IPS DF 4.7 (cell line): ENCODE measurements at regions not wholly inside any gene's neighbourhood (a gene's known extent, or its start where the extent isn't known, plus 50 kb on each side); places are given as distances from the start of the nearest gene placed in this dataset.
"Not testable (repeated sequence)": the region's sequence is repeated elsewhere in the genome, so short reads cannot be mapped to it uniquely, and the experiment has no call there.

Experiments
- DNase-seq: peaks from one replicate; pipeline ENCODE4 v3.0.0-alpha.2; 2013; ENCODE audit warnings: low spot score; ENCODE audit errors: extremely low read depth

DNA sequence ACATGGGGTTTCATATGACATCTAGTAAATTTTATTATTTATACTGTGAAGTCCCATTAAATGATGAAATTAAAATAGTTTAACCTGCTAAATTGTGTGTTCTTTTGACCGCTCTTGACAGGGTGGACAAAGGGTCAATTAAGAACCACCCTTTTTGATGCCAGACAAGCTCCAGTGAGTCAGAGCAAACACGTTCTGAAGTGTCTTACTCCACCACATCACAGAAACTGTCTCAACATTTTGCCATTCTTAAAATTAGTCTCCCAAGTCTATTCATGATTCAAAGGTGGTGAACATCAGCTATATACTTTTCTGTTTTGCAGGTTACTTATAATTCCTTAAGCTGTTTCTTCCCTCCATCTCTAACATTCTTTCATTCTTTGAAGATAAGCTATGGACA, 142.1 kb downstream of the SPATA31A6 start:
- DNase-seq: not testable (repeated sequence)

DNA sequence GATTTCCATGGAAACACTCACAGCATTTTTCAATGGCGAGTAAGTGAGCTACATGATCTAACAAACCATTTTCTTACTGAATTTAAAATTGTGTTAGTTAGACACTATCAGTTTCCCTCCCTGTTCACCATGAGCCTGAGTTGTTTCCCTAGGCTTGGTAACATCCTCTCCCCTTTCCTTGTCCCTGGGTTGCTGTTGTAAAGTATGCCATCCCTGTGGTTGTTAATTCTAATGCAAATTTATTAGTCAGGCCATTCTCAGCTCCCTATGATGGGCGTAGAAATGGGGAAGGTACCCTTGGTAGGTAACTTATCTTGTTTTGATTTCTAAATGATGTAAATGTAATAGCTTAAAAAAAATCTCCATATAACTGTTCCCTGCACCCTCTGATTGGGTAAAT, 143.0 kb downstream of the SPATA31A6 start:
- DNase-seq: not testable (repeated sequence)

DNA sequence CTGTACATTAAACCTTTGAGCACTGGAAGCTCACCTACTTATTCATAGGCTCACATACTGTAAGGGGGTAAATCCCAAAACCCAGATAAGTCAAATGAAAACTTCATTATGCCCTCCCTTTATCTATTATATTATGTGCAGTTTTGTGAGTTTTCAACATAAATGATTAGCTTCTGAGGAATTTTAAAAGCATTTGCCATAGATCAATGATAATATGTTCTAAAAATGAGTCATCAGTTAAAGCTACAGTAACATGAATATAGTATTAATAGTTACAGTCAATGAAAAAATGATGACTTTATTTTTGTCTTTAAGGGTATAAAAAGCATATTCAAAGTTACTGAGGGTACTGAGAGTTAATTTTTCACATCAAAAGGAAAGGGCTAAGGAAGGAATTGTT, 151.9 kb downstream of the SPATA31A6 start:
- DNase-seq: not testable (repeated sequence)

DNA sequence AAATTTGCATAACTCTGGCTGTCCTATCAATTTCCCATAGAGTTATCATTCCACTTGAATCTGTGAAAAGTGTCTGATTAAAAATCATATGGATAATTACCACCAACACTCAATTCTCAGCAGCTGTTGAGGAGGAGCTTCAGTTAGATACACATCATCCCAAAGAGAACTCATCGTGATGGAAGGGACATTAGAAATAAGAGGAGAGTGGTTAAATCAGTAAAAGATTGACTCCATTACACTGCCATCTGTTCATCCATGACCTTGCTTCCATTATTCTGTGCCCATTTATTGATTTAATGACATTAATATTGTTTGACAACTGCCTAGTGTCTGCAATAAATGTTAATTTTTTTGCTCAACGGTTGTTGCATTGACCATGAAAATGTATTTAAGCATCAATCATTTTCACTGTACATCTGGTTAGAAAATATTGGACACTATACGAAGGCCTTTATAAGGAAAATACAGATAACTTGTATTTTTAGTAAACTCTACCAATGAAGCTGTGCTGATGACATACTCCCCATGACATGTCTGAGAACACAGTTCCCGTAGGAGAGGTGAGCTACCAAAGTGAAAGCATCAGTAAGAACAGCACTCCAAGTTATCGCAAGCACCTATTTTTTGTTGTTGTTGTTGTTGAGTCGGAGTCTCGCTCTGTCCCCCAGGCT, 152.7 kb downstream of the SPATA31A6 start:
- DNase-seq: not testable (repeated sequence)

DNA sequence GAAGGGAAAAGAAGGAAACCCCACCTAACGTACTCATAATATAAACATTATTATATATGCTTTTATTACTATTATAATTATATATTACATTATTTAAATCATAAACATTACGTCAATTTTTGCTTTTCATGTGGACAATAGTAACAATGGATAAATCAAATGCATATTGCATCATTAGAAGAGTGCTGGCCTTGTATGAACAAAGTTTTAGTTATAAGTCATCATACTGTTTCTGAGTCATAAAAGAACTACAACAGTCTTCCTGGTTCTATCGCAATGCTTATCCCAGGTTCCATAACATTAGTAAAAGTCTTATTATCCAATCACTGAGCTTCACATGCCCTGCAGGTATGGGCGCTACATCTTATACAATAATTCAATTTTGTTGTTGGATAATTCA, 154.8 kb downstream of the SPATA31A6 start:
- DNase-seq: not testable (repeated sequence)

DNA sequence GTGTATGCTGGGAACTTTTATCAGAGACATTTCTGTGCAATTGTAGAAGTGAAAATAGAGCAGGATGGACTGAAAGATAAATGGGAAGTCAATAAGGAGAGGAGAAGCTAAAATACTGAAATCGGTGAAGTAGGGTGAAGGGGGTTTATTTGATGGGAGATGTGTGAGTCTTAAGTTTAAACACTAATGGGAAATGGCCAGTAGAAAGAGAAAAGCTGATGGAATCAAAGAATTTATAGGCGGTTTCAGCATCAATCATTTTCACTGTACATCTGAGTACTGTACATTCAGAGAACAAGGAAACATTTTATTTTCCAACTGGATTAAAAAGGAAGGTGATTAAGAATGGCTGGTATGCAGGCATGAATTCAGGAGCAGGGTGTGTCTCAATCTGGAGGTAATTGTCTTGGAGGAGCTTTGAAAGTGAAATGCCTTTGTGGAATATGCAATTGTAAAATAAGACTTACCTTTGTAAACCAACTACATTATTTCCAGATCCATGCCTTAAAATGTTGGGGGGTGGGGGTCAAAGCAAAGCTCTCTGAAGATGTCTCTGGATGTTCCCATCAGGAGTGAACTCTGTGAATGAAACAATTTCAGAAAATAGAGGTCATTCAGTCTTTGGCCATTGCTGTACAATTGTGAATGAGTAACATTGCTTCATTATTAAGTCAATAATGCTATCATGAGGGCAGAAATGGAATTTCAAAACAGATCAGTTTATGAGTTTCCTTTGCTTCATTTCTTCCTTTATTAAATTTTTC, 156.4 kb downstream of the SPATA31A6 start:
- DNase-seq: not testable (repeated sequence)

DNA sequence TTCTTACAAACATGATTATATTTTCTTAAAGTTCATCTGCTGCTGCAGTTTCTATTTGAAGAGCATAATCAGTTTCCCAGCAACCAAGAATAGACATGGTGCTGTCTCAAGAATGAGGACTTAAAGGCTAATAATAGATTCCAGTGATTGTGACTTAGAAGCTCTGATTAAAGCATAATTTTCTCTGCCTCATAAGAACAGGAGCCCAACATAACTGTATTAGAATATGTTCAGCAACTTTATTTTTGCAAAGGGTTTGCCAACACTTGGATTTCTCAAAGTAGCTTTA, 156.9 kb downstream of the SPATA31A6 start:
- not testable (repeated sequence) for DNase-seq

DNA sequence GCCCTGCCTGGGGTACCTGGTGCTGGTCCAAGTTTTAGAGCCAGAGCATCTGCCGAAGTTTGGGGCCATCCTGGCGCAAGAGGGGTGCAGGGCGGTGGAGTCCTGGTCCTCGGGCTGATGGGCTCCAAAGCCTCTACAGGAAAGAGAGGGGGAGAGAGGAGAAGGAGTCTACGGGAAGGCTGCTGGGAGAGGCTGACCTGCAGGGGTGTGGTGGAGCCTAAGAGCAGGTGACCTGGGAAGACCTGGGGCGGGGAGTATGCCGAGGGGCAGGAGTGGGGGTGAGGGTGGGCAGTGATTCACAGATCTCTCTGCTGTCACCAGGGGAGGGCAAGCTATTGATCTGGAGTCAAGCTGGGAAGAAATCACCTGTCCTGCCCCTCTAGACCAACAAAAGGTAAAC, 158.4 kb downstream of the SPATA31A6 start:
- not testable (repeated sequence) for DNase-seq

DNA sequence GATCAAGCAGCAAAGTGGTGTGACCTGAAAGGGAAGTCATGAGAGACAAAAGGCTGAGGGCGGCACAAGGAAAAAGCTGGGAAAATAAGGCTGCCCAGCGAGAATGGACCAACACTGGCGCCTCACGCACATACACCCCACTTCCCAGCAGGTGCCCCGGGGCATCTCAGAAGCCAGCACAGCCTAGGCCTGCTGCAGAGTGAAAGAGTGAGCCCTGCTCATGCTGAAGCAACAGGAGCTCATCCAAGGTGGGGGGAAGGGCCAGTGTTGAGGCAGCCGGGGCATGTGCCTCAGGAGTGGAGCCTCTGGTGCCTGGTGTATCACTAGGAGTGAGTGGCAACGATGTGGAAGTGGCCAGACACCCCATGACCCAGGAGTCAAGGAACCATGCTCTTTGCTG, 158.8 kb downstream of the SPATA31A6 start:
- not testable (repeated sequence) for DNase-seq

DNA sequence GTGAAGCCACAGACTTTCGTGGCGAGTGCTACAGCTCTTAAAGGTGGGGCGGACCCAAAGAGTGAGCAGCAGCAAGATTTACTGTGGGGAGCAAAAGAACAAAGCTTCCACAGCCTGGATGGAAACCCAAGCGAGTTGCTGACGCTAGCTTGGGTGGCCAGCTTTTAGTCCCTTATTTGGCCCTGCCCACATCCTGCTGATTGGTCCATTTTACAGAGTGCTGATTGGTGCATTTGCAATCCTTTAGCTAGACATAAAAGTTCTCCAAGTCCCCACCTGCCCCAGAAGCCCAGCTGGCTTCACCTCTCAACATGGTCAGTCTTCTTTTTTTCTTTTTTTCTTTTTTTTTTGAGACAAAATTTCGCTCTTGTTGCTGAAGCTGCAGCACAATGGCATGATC, 161.0 kb downstream of the SPATA31A6 start:
- not testable (repeated sequence) for DNase-seq

DNA sequence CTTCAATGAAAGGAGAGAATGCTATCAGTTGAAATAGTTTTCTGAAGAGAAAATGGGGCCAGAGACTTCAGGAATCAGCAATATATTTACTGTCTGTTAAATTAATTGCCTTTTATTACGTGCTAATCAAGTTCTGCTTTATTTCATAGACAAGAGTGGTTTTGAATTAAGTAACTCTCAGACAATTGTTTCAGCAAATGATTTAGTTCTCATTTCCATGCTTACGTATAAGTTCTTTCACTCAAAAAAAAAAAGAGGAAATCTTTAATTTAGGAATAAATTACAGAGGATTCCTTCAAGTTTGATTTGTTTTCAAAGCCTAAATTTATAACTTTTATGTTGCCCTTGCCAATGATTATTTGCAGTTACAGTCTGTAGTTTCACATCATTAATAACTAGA, 163.5 kb downstream of the SPATA31A6 start:
- not testable (repeated sequence) for DNase-seq

DNA sequence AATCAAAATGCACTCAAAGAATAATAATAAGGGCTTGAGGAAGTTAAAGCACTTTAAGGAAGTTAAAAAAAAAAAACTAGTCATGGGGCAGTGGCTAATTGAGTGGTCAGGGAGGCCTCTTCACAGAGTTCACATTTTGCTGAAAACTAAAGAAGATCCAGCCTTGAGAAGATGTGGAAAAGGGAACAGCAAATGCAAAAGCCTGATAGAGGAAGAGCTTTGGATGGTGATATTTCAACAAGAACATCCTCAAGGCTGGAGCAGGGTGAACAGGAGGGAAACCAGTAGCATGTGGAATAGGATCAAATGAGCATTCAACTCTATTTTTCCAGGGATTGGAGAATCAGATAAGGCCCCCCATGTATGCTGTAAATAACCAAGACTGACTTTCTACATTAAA, 165.7 kb downstream of the SPATA31A6 start:
- not testable (repeated sequence) for DNase-seq

DNA sequence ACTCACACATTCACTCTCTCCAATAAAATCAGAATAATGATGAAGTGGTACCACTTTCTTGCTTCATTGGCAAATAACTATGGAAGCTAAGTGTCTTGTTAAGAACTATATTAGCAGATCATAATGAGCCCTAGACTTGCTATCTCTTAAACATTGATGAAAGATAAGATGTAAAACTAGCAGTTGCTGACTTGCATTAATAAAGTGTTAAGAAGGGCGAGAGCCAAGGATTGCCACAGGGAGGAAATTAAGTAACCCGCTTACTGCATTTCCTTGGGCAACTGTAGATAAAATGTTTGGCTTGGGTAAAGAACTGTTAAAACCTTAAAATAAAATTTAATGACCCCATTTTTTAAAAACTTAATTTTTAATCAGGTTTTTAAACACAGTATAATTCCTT, 167.0 kb downstream of the SPATA31A6 start:
- not testable (repeated sequence) for DNase-seq

DNA sequence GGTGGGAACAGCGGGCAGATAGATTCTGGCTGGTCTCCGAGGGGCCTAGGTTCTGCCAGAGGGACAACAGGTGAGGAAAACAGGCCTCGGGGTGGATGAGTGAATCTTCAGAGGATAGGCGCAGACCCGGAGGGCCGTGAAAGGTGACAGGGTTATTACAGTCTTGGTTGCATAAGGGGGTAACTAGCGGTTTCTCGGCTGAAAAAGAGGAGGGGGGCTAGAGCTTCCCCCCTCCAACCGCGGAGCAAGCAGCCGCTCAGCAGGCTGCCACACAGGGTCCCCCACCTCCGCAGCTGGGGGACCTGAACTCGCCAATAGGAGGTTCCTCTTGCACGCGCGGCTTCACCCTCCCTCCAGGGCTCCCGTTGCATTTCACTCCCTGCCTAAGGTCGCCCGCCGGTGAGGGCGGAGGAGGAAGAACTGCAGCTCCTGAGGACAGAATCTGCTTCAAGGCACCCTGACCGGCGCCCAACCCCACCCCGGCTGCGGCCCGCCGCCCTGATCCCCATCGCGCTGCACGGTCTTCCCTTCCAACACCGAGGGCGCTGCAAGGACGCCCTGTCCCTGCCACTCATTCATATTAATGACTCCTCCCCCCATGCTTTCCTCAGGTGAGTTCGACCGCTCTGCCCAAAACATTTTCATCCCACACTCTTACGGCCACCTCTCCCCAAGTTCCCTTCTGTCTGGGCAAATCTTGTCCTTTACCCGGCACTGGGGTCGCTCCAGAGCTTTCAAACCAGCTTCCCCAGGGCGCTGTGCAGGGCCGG, 174.3 kb downstream of the SPATA31A6 start:
- not testable (repeated sequence) for DNase-seq

DNA sequence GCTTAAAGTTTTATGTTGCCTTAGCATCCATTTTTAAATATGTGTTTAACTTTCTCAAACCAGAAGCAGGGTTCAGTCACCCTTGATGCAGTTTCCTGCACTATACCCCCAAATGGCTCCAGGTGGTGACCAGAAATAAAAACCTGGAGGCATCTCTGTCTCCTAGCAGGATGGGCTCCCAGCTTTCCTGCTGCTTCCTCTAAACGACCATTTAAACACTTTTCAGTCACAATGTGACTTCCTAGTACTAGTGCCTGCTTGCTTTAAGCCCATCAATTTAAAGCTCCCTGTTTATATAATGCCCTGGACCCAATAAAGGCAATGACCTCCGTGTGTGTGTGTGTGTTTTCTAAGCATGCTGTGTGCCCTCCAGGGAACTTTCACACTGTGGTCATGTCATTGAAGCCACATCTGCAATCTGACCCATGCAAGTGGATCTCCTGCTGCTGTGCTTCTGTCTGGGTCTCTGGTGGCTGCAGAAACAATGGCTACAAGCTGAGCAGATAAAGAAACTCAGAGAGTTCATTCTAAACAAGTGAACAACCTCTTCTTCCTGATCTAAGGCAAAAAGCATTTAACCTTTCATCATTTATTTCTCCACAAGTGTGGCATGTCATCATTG, 175.3 kb downstream of the SPATA31A6 start:
- DNase-seq: not testable (repeated sequence)

DNA sequence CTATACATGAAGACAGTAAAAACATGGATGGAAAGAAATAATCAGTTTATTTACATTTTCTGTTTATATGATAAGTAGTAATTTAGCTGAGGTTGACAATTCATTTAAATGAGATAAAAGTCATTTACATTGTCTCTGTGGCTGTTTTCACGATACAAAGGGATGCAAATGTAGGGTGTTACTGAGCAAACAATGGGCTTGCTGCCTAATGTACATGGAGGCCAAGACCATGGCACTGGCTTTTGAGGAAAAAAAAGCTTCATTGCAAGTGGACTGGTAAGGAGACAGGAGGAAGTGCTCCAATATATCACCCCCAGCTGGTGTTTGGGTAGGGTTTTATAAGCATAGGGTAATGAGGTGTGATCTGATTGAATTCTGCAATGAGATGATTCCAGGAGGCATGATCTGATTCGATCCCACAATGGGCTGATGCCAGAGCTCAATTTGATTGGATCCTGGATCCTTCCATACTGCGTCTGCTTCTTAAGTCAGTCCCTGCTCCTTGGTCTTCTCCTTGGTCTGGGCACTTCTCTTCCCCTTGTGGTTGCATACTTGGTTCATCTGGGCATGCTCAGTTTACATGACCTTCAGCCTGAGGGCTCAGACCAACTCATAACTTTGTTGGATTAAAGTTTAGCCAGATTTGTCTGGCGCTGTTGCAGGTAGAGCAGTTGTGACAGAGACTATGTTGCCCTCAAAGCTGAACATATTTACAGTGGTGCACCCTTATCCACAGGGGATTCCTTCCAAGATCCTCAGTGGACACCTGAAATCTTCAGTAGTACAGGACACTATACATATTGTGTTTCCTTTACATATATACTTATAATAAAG, 181.2 kb downstream of the SPATA31A6 start:
- DNase-seq: not testable (repeated sequence)

DNA sequence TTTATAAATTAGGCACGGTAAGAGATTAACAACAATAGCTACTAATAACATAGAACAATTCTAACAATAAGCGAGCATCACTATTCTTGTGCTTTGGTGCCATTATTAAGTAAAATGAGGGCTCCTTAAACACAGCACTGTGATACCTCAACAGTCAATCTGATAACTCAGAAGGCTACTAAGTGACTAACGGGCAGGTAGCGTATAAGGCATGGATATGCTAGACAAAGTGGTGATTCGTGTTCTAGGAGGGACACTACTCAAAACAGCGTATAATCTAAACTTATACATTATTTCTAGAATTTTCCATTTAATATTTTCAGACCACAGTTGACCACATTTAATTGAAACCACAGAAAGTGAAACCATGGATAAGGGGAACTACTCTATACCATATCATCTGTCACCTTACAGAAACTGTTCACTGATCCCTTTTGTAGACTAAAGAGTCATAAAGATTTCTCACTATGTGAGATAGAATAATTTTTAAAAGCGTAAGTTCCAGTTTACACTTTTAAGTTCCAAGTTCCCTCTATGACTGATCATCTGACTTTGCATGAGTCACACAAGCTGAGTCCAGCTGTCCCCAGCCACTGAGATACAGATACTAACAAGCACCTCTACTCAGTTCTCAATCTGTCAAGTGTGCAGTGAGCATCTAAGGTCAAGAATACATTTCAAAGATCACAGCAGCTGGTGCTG, 181.9 kb downstream of the SPATA31A6 start:
- not testable (repeated sequence) for DNase-seq

DNA sequence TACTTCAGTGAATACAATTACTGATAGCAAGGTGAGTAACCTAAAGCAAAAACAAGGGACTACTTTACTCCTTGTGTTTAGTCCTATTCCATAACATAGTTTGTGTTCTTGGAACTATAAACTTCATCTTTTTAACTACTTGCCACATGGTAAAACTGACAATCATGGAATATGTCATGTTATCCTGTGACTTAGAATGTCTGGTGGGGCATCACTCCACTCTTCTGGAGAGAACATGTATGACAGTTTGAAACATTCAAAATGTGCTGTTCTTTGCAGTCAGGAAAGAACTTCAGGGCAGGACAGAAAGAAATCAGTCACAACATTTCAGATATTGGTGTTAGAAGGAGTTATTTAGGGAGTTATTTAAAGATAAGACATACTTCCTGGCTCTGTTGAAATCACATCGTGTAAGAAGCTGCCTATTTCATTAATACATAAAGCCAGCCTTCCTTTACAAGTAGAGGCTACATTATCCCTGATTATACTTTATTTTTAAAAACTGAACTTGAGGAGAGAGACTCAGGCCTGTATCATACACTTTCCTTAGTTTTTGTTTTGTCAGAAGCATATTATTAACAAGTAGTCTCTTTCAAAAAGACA, 184.9 kb downstream of the SPATA31A6 start:
- not testable (repeated sequence) for DNase-seq

DNA sequence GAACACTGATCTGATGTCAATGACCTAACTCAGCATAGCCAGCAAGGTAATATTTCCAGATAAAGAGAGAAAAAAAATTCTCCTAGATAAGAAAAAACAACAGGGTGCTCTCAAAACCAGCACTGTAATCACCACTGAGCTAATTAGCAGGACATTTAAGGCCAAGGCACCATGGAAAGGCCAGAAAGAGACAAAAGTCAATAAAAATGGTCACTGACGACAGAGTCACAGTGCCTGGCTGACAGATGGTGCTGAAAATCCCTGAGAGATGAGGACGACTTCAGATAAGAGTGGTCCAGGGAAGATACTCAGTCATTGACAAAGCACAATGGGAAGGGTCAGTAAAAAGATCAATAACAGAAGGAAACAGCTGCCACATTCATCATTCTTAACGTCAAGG, 186.7 kb downstream of the SPATA31A6 start:
- DNase-seq: not testable (repeated sequence)

DNA sequence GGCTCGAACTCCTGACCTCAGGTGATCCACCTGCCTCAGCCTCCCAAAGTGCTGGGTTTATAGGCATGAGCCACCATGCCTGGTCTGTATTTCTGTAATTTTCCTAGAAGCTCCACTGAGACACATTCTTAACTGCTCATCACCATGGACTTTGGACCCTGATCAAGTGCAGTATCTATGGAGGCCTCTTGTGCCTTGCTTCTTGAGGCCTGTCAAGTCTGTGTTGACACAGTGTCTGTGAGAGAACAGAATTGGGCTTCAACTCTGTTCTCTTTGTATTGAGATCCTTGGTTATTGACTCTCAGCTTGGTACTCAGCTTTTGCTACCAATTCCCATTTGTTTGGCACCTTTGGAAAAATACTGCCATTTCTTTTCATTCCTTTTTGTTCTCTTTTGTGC, 188.0 kb downstream of the SPATA31A6 start:
- not testable (repeated sequence) for DNase-seq
